ENCODE measurements at regions not wholly inside any gene's neighbourhood (a gene's known extent, or its start where the extent isn't known, plus 50 kb on each side); places are given as distances from the start of the nearest gene placed in this dataset.
"Not testable (repeated sequence)": the region's sequence is repeated elsewhere in the genome, so short reads cannot be mapped to it uniquely, and the experiment has no call there.

GRCh38 chr4:122973465-122973864 is 51.1 kb upstream of the NUDT6 start:
- no peak for DNase-seq

- no peak for DNase-seq
Measured at GRCh38 chr4:122976111-122976510, 53.7 kb upstream of the NUDT6 start.

- DNase-seq: no peak
Measured at GRCh38 chr4:122977103-122977502, 54.7 kb upstream of the NUDT6 start.

GRCh38 chr4:122978109-122978508 is 55.7 kb upstream of the NUDT6 start:
- DNase-seq: no peak

DNA sequence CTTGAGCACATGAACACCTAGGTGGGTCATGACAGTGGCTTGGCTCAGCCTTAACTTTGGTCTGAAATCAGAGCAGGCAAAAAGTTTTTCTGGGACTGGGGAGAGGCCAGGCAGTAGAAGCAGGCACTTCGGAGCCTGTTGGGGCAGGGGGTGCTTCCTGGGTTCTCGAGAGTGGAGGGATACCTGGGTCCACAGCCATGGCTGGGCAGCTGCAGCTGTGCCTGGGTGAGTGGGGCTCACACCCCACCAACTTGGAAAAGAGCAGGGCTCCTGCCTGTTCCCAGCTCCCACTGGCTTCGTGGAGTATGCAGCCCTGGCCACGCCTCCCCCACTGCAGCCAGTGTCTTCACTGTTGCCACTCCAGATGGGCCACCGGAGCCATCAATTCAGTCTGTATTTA is 56.4 kb upstream of the NUDT6 start:
- no peak for DNase-seq

DNA sequence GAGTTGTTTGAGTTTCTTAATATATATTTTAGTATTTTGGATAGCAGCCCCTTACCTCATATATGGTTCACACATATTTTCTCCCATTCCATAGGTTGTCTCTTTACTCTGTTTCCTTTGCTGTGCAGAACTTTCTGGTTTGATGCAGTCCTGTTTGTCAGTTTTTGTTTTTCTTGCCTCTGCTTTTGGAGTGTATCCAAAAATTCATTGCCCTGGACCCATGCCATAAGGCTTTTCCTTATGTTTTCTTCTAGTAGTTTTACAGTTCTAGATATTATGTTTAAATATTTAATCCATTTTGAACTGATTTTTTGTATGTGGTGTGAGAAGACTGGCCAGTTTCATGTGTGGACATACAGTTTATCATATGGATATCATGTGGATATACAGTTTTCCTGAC is 58.5 kb upstream of the NUDT6 start:
- no peak for DNase-seq

GRCh38 chr4:122988696-122989095 is 66.3 kb upstream of the NUDT6 start:
- DNase-seq: no peak

- DNase-seq: no peak
Measured at GRCh38 chr4:122990891-122991290, 68.5 kb upstream of the NUDT6 start.

DNA sequence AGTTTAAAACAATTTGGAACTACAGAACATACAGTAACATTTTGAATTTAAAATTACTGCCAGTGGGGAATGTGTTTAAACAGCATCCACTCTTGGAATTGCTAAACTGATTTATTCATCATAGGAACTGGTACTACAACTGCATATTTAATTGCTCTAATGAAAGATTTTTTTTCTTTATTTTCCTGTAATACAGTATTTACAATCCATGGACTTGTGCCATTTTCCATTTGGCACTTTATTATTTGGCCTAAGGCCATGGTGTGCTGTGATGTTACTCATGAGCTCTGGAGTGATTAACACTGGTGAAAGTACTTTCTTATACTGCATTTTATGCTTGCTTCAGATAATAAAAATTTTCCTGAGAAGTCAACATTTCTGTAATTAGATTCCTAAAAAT is 69.7 kb upstream of the NUDT6 start:
- no peak for DNase-seq

- no peak for DNase-seq
Measured at GRCh38 chr4:122992641-122993040, 70.2 kb upstream of the NUDT6 start.

DNA sequence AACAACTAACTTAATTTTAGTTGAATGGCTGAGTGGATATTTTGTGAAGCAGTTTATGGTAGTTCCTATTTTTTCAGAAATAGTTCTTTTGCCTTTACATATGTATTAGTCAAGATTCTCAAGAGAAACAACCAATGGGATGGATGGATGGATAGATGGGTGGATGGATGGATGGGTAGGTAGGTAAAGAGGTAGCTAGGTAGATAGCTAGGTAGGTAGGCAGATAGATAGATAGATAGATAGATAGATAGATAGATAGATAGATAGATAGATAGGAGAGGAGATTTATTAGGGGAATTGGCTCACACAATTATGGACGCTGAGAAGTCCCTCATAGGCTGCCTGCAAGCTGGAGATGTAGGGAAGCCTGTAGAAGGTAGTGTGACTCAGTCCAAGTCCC is 74.0 kb upstream of the NUDT6 start:
- DNase-seq: no peak

DNA sequence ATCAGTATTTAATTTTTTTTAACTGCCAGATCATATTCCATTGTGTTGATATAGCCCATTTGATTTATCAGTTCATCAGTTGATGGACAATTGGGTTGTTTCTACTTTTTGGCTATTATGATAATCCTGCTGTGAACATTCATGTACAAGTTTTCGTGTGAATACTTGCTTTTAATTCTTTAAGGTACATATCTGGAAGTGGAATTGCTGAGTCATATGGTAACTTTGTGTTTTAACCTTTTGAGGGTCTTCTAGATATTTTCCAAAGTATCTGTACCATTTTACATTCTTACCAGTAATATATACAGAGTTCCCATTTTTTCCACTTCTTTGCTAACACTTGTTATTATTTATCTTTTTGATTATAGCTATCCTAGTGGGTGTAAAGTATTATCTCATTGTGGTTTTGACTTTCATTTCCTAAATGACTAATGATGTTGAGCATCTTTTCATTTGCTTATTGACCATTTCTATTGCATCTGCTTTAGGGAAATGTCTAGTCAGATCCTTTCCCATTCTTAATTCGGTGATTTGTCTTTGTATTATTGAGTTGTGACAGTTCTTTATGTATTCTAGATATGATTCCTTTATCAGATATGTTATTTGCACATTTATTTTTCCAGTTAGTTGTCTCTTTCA is 75.2 kb upstream of the NUDT6 start:
- no peak for DNase-seq

DNA sequence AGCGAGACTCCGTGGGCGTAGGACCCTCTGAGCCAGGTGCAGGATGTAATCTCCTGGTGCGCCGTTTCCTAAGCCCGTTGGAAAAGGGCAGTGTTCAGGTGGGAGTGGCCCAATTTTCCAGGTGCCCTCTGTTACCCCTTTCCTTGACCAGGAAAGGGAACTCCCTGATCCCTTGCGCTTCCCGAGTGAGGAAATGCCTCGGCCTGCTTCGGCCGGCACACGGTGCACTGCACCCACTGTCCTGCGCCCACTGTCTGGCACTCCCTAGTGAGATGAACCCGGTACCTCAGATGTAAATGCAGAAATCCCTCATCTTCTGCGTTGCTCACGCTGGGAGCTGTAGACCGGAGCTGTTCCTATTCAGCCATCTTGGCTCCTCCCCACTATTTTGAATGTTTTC is 81.7 kb upstream of the NUDT6 start:
- not testable (repeated sequence) for DNase-seq

DNA sequence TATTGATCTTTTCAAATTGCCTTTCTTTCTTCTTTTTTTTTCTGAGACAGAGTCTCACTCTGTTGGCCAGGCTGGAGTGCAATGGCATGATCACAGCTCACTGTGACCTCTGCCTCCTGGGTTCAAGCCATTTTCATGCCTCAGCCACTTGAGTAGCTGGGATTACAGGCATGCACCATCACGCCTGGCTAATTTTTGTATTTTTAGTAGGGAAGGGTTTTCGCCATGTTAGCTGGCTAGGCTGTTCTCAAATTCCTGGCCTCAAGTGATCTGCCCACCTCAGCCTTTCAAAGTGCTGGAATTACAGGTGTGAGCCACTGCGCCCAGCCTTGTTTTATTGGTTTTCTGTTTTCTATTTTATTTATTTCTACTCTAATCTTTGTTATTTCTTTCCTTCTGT is 82.7 kb upstream of the NUDT6 start:
- not testable (repeated sequence) for DNase-seq

DNA sequence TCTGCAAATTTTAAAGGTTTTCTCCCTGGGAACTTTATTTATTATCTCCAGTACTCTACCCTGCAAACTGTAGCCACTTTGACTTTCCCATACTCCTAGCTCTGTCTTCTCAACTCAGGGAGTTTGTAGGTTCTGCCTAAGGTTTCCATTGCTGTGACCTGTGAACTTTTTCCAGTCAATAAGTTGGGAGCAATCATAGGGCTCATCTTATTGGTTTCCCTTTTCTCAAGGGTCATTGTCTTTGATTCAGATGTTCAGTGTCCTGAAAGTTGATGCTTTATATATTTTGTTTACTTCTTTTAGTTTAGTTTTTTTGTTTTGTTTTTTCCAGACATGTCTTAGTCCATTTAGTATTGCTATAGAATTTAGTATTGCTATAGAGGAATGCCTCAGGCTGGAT is 85.3 kb upstream of the NUDT6 start:
- no peak for DNase-seq

GRCh38 chr4:123012416-123012815 is 90.0 kb upstream of the NUDT6 start:
- not testable (repeated sequence) for DNase-seq

GRCh38 chr4:123014038-123014437 is 91.6 kb upstream of the NUDT6 start:
- no peak for DNase-seq

GRCh38 chr4:123017078-123017477 is 94.7 kb upstream of the NUDT6 start:
- DNase-seq: no peak

DNA sequence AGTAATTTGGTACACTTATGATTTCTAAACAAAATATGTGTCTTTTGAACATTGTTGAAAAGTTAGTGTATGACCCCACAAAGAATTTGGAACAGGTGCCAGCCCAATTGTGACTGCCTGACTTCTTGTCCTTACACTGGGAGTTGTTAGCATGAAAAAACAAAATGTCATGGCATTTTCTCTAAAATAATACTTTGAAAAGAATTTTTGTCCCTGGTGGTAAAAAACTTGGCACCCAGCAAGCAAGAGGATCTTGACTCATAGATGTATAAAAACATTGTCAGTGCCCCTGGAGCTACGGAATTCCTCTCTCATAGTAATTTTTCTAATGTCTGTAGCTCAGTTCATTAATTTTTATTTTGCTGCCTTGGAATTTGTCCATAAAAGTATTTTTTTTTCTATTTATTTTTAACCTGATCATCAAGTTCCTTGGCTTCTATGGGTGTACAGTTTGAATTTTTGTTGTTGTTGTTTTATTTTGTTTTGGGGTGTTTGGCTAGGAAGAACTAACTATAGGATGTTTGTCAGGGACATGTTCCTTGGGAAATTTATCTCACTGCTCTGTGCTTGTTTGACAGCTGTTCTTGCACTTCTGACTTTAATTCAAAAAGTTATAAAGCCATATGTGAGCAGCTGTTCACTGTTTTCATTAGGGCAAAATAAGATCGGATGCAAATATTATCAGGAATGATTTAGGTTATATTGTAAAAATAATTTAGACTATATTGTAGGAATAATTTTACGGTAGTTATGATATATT is 95.4 kb upstream of the NUDT6 start:
- DNase-seq: no peak

- no peak for DNase-seq
Measured at GRCh38 chr4:123018396-123018775, 96.0 kb upstream of the NUDT6 start.

DNA sequence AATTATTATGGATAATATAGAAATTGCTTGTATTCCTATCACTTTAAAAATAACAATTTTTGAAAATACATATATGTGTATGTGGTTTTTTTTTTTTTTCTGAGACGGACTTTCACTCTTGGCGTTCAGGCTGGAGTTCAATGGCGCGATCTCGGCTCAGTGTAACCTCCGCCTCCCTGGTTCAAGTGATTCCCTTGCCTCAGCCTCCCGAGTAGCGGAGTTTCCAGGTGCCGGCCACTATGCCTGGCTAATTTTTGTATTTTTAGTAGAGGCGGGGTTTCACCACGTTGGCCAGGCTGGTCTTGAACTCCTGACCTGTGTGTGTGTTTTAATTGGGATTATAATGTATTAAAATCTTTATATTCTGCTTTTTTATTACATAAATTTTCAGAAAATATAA is 97.9 kb upstream of the NUDT6 start:
- no peak for DNase-seq

DNA sequence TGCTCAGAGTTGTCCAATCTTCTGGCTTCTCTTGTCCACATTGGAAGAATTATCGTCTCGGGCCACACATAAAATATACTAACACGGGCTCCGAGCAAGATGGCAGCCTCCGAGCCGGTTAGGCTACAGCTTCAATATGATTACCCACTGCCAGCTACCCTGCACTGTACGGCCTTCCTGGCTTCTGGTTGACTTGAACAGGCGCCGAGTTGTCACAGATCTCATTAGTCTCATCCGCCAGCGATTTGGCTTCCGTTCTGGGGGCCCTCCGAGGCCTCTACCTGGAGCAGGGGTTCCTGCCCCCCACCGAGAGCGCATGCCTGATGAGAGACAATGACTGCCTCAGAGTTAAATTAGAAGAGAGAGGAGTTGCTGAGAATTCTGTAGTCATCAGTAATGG is 101.2 kb upstream of the NUDT6 start:
- DNase-seq: no peak

DNA sequence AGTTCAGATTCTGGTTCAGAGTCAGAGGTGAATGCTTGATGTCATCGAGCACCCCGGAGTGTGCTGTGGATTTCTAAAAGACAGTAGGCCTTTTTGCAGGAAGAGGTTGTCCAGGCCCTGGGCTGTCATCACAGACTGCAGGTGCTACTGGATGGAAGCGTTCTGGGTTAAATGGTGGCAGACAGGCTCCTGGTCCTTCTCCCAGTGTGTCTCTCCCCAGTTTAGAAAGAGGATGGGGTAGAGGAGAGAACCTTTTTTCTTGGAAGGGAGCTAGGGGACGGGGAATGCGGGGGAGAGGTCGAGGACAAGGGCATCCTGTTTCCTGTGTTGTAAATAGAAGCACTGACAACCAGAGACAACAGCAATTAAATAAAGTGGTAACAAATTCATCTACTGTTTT is 102.3 kb upstream of the NUDT6 start:
- DNase-seq: no peak

DNA sequence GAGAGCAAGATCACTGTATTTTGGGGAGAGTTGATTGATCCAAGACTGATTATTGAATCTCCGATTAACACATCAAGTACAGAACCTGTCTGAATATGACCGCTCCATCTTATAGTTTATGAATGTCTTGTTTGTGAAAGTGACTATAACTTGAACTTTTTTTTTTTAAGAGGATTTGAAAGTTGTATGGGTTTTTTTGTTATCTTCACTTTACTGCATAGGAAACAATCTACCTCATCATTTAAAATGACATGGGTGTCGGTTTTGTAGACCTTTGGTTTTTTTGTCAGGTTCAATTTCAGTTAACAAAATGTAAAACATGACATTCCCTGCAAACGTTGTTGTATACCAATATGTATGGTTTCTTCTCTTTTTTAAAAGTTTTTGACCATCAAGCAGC is 103.0 kb upstream of the NUDT6 start:
- no peak for DNase-seq

Data from right kidney (tissue), 1 donor.